ENCODE measurements at regions not wholly inside any gene's neighbourhood (a gene's known extent, or its start where the extent isn't known, plus 50 kb on each side); places are given as distances from the start of the nearest gene placed in this dataset.
A peak's percentile ranks its signal among the peaks of the same experiment; 100 is the strongest.
"Not testable (repeated sequence)": the region's sequence is repeated elsewhere in the genome, so short reads cannot be mapped to it uniquely, and the experiment has no call there.

- DNase-seq (ENCODE audit: low spot score): not testable (repeated sequence)
These were observed 128.7 kb upstream of the TSC22D1 start for GRCh38 chr13:44704811-44705210.

GRCh38 chr13:44703371-44703770, 127.2 kb upstream of the TSC22D1 start:
- DNase-seq (ENCODE audit: low spot score): peak; percentile 81

- no peak for DNase-seq (ENCODE audit: low spot score)
These were observed 121.9 kb upstream of the TSC22D1 start for GRCh38 chr13:44698066-44698465.

- DNase-seq (ENCODE audit: low spot score): no peak
These were observed 120.9 kb upstream of the TSC22D1 start for GRCh38 chr13:44697058-44697457.

- no peak for DNase-seq (ENCODE audit: low spot score)
These were observed 119.4 kb upstream of the TSC22D1 start for GRCh38 chr13:44695520-44695919.

- no peak for DNase-seq (ENCODE audit: low spot score)
These were observed 118.7 kb upstream of the TSC22D1 start for GRCh38 chr13:44694842-44695241.

GRCh38 chr13:44694291-44694690, 118.2 kb upstream of the TSC22D1 start:
- DNase-seq (ENCODE audit: low spot score): no peak

GRCh38 chr13:44693156-44693764, 117.1 kb upstream of the TSC22D1 start:
- DNase-seq (ENCODE audit: low spot score): no peak

GRCh38 chr13:44692173-44692713, 116.1 kb upstream of the TSC22D1 start:
- DNase-seq (ENCODE audit: low spot score): peak; percentile 54

GRCh38 chr13:44690376-44690775, 114.2 kb upstream of the TSC22D1 start:
- no peak for DNase-seq (ENCODE audit: low spot score)

- no peak for DNase-seq (ENCODE audit: low spot score)
These were observed 112.5 kb upstream of the TSC22D1 start for GRCh38 chr13:44688652-44689051.

GRCh38 chr13:44686531-44686934, 110.4 kb upstream of the TSC22D1 start:
- no peak for DNase-seq (ENCODE audit: low spot score)

- DNase-seq (ENCODE audit: low spot score): peak; percentile 47
These were observed 109.5 kb upstream of the TSC22D1 start for GRCh38 chr13:44685641-44686040.

- DNase-seq (ENCODE audit: low spot score): not testable (repeated sequence)
These were observed 106.3 kb upstream of the TSC22D1 start for GRCh38 chr13:44682416-44682815.

GRCh38 chr13:44680746-44681355, 104.7 kb upstream of the TSC22D1 start:
- DNase-seq (ENCODE audit: low spot score): peak; percentile 37

GRCh38 chr13:44679597-44679996, 103.5 kb upstream of the TSC22D1 start:
- no peak for DNase-seq (ENCODE audit: low spot score)

- DNase-seq (ENCODE audit: low spot score): no peak
These were observed 102.1 kb upstream of the TSC22D1 start for GRCh38 chr13:44678197-44678596.

- DNase-seq (ENCODE audit: low spot score): no peak
These were observed 100.4 kb upstream of the TSC22D1 start for GRCh38 chr13:44676534-44676933.

- no peak for DNase-seq (ENCODE audit: low spot score)
These were observed 93.4 kb upstream of the TSC22D1 start for GRCh38 chr13:44669534-44669933.

GRCh38 chr13:44668688-44669087, 92.6 kb upstream of the TSC22D1 start:
- peak; percentile 42 for DNase-seq (ENCODE audit: low spot score)

GRCh38 chr13:44667943-44668342, 91.8 kb upstream of the TSC22D1 start:
- peak; percentile 43 for DNase-seq (ENCODE audit: low spot score)

GRCh38 chr13:44666538-44666937, 90.4 kb upstream of the TSC22D1 start:
- DNase-seq (ENCODE audit: low spot score): peak; percentile 64

GRCh38 chr13:44664308-44664707, 88.2 kb upstream of the TSC22D1 start:
- no peak for DNase-seq (ENCODE audit: low spot score)

- no peak for DNase-seq (ENCODE audit: low spot score)
These were observed 86.4 kb upstream of the TSC22D1 start for GRCh38 chr13:44662515-44662914.

Measured in kidney tubule cell (primary cell).